ENCODE measurements at regions not wholly inside any gene's neighbourhood (a gene's known extent, or its start where the extent isn't known, plus 50 kb on each side); places are given as distances from the start of the nearest gene placed in this dataset.

GRCh38 chr1:244995602-244996400 lies 131.5 kb upstream of the HNRNPU start:
- no peak for TF ChIP-seq CTCF (IDR thresholded peaks at IDR 0.05; ENCODE audit: low read depth, low read length)
- DNase-seq (ENCODE audit: extremely low read depth, low read depth): no peak

DNA sequence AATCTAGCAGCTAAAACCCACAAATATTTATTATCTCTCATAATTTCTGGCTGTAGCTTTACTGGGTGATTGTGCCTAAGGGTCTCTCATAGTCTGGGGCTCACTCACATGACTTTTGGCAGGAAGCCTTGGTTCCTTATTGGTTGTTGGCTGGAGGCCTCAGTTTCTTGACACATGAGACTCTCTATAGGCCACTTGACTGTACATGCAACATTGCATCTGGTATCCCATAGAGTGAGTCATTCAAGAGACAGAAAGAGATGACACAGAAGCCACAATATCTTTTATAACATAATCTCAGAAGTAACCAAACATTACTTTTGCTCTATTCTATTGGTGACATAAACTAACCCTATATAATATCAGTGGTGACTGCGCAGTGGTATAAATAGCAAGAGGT lies 128.5 kb upstream of the HNRNPU start:
- no peak for TF ChIP-seq CTCF (IDR thresholded peaks at IDR 0.05; ENCODE audit: low read depth, low read length)
- DNase-seq (ENCODE audit: extremely low read depth, low read depth): no peak

DNA sequence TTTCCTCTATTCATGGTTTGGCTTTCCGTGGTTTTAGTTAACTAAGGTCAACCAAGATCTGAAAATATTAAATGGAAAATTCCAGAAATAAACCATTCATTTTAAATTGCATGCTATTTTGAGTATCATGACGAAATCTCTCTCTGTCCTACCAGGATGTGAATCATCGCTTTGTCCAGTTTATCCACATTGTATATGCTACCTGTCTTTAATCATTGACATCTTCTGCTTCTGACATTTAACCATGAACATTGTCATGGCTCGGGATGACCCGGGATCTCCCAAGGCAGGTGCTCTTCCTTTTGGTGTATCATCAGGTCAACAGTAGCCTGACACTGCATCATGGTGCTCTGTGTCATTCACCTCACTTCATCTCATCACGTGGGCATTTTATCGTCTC lies 125.5 kb upstream of the HNRNPU start:
- TF ChIP-seq CTCF (IDR thresholded peaks at IDR 0.05; ENCODE audit: low read depth, low read length): no peak
- DNase-seq (ENCODE audit: extremely low read depth, low read depth): no peak

- DNase-seq (ENCODE audit: extremely low read depth, low read depth): no peak
- TF ChIP-seq CTCF (IDR thresholded peaks at IDR 0.05; ENCODE audit: low read depth, low read length): no peak
Observed at GRCh38 chr1:244988521-244988920, 124.2 kb upstream of the HNRNPU start.

DNA sequence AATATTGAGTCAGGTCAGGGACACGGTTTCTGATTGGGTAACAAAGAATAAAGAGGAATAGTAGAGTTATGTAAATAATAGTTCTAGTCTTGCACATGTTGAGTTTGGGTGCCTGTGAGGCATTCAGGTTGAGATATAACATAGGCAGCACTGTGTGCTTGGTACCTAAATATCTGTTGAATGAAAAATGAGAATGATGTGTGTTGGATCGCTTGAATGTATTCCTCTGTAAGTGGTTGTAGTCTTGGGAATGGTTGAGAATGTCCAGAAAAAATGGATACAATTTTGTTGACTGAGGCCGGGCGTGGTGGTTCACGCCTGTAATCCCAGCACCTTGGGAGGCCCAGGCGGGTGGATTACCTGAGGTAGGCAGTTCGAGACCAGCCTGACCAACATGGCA lies 116.3 kb upstream of the HNRNPU start:
- TF ChIP-seq CTCF (IDR thresholded peaks at IDR 0.05; ENCODE audit: low read depth, low read length): no peak
- DNase-seq (ENCODE audit: extremely low read depth, low read depth): no peak

GRCh38 chr1:244974550-244974949 lies 110.2 kb upstream of the HNRNPU start:
- no peak for DNase-seq (ENCODE audit: extremely low read depth, low read depth)
- no peak for TF ChIP-seq CTCF (IDR thresholded peaks at IDR 0.05; ENCODE audit: low read depth, low read length)

GRCh38 chr1:244974106-244974505 lies 109.8 kb upstream of the HNRNPU start:
- no peak for DNase-seq (ENCODE audit: extremely low read depth, low read depth)
- TF ChIP-seq CTCF (IDR thresholded peaks at IDR 0.05; ENCODE audit: low read depth, low read length): no peak
